GM12892 (cell line): ENCODE measurements at regions not wholly inside any gene's neighbourhood (a gene's known extent, or its start where the extent isn't known, plus 50 kb on each side); places are given as distances from the start of the nearest gene placed in this dataset.

ENCODE experiments used
- POLR2A ChIP-seq: IDR thresholded peaks from 2 replicates; pipeline ENCODE4 v1.6.1; 2011; ENCODE audit warnings: low read depth, low read length, control low read depth
- POLR2AphosphoS5 ChIP-seq: IDR thresholded peaks from 2 replicates; pipeline ENCODE4 v1.6.1; 2011; ENCODE audit warnings: low read depth, low read length, control low read depth

GRCh38 chr20:19015351-19016139 lies 196.9 kb upstream of the SLC24A3 start:
- TF ChIP-seq POLR2A, result no peak
- no peak for TF ChIP-seq POLR2AphosphoS5
